GM12873 (cell line): ENCODE measurements at regions not wholly inside any gene's neighbourhood (a gene's known extent, or its start where the extent isn't known, plus 50 kb on each side); places are given as distances from the start of the nearest gene placed in this dataset.

Source experiments
- TF ChIP-seq, protein P1 (sequence below): IDR thresholded peaks from 2 replicates; pipeline ENCODE4 v1.5.1; 2012; ENCODE audit warnings: low read depth, mild to moderate bottlenecking, moderate library complexity, low read length, control low read depth; ENCODE audit not compliant: insufficient read depth; ENCODE audit errors: missing control alignments

DNA sequence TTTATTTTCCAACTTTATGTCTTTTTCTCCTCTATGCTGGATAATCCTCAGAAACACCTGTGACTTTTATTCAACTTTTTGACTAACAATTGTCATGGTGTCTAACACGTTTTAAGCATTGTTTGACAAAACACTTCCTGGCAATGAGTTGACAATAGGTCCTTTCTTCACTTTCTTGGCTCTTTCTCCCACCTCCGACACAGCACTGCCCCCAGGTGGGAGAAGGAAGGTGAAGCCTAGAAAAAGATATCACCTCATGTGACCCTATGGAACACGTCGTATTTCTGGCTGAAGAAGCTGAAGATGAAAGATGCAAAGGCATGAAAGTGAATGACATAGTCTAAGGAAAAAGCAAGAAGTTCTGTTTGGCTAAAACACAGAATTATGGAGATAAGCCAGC, 430.0 kb downstream of the ETNK1 start:
- TF ChIP-seq, protein P1, sequence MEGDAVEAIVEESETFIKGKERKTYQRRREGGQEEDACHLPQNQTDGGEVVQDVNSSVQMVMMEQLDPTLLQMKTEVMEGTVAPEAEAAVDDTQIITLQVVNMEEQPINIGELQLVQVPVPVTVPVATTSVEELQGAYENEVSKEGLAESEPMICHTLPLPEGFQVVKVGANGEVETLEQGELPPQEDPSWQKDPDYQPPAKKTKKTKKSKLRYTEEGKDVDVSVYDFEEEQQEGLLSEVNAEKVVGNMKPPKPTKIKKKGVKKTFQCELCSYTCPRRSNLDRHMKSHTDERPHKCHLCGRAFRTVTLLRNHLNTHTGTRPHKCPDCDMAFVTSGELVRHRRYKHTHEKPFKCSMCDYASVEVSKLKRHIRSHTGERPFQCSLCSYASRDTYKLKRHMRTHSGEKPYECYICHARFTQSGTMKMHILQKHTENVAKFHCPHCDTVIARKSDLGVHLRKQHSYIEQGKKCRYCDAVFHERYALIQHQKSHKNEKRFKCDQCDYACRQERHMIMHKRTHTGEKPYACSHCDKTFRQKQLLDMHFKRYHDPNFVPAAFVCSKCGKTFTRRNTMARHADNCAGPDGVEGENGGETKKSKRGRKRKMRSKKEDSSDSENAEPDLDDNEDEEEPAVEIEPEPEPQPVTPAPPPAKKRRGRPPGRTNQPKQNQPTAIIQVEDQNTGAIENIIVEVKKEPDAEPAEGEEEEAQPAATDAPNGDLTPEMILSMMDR = peak; percentile 43

DNA sequence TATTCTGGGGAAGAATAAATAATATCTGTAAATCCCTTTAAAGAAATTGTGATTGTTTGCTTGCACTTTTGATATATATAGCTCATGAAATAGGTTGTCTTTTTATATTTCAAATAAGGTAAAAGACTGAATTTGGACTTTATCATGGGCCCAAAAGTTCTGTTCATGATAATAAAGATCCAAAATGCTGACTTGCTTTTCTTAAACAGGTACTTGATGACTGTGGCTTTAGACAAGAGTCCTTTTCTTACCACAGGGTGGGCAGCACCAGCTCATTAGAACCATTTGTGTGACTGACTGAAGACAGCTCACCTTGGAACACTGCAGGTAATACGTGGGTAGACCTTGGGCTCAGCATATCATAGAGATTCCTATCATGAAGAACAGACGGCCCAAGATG, 432.6 kb downstream of the ETNK1 start:
- TF ChIP-seq, protein P1 = no peak

DNA sequence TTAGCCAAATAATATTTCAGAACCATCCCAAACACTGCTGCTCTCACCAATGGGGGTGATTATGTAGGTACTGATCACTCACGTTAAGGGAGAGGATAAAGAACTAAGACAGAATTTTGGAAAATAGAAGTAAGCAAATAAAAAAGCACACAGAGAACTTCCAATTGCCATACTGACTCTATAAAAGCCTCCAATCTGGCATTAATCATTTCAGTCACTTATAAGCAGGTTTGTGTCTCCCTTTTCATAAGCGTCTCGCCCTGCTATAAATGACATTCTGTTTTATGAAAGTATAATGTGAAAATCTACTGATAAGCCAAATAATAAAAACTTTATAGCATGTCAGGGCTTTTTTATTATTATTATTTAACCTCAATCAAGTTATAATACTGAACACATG, 435.2 kb downstream of the ETNK1 start:
- TF ChIP-seq, protein P1 = no peak

DNA sequence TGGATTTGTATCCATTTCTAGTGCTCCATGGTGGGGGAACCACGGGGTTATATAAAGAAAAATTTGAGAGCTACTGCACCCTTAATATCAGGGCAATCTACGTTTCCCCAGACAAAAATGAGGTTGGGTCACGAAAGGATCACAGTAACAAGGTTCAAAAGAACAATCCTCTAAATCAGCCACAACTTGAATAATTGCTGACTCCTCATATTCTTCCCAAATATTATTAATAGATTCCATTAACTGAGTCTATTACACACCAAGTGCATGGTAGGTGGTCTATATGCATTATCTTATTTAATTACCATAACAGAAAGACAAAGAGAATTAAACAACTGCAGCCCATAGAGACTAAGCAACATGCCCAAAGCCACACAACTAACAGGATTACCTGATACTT, 438.2 kb downstream of the ETNK1 start:
- TF ChIP-seq, protein P1 = no peak

DNA sequence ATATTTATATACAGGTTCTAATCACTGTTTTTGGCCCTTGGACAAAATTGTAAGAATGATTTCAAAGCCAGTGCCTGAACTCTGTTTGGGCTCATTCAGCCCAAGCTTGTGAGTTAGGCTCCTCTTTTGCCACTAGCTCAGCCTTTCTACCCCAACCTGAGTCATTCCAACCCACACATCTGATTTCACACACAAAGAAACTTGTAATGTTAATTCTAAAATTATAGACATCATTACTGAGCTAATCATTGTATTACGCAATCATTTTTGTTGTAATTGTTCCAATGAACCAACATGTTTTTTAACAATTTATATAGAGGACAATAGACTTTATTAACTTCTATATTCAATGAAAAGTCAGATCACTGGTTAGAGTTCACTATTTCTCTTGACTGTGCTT, 441.1 kb downstream of the ETNK1 start:
- TF ChIP-seq, protein P1 = no peak

DNA sequence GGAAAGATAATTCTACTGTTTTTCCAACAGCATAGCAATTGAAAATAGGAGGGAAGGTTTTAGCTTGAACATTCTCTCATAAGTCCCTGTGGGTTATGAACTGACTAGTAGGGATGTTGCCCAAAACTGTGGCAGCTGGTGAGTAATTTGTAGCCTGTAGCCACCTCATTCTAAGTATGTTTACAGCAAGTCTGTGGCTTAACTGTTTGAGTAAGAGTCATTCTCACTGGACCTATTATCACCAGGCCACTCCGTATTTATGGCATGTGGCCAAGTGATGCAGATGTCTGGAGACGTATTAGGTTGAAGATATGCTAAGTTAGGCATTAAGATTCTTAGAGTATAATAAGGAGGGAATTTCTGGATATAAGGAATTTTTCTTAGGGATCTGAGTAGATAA, 458.3 kb downstream of the ETNK1 start:
- TF ChIP-seq, protein P1 = no peak

DNA sequence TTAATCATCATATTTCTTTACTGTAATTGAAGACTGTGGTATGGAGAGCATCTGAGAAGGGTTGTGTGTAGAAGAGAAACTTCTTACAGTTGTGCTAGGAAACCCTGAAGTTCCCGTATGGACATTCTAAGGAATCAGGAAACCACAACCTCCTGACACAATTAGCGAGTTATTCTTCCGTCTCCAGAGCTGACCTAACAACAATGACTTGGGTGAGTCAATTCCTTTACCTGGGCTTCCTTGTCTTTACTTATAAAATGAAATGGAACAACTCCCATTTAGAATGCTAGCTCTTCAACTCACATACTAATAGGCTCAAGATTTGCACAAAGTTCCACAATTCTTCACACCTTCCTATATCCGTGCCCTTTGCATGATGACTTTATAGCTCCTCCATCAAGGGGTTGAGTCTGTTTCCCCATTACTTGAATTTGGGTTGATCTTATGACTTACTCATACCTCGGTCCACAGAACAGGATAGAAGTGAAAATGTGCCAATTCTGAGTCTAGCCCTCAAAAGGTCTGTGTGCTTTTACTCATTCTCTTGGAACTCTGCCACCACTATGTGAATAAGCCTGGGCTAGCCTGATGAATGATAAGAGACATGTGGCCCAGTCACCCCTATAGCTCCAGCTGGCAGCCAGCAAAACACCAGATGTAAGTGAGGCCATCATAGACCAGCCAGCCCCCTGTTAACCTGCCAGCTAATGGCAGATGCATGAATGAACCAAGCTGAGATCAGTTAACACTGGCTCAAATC, 459.4 kb downstream of the ETNK1 start:
- TF ChIP-seq, protein P1 = no peak
